Upper lobe of left lung (tissue), 6 donors: ENCODE measurements at regions not wholly inside any gene's neighbourhood (a gene's known extent, or its start where the extent isn't known, plus 50 kb on each side); places are given as distances from the start of the nearest gene placed in this dataset.

Experiments used
- ATAC-seq, 2 donors: fragments of 200-7000 bp; cut with Tn5 transposase; one replicate each; pipeline ENCODE4 v1.9.1; 2022; ENCODE audit warnings: mild to moderate bottlenecking in 2 of 2, moderate library complexity in 2 of 2; ENCODE audit not compliant: low FRiP score in 2 of 2
- DNase-seq, 2 donors: peaks; one replicate each; pipeline ENCODE4 v3.0.0-alpha.2; 2019 to 2020
- H3K27ac ChIP-seq, 4 donors: fragments of 200-600 bp; sonication (generic); one replicate each; pipeline ENCODE4 v1.5.1; 2016 to 2019
- H3K27me3 ChIP-seq, 4 donors: fragments of 200-600 bp; sonication (generic); one replicate each; pipeline ENCODE4 v1.5.1; 2017 to 2019
- H3K36me3 ChIP-seq, 4 donors: fragments of 200-600 bp; sonication (generic); one replicate each; pipeline ENCODE4 v1.5.1; 2016 to 2019
- H3K4me1 ChIP-seq, 4 donors: fragments of 200-600 bp; sonication (generic); one replicate each; pipeline ENCODE4 v1.5.1; 2018 to 2019
- H3K4me3 ChIP-seq, 4 donors: fragments of 200-600 bp; sonication (generic); one replicate each; pipeline ENCODE4 v1.5.1; 2017 to 2019; ENCODE audit warnings: mild to moderate bottlenecking in 2 of 4, moderate library complexity in 1 of 4
- H3K9me3 ChIP-seq, 4 donors: fragments of 200-600 bp; sonication (generic); one replicate each; pipeline ENCODE4 v1.5.1; 2018 to 2019
- EP300 ChIP-seq, 4 donors: sonication (generic); formaldehyde crosslinking; IDR thresholded peaks; one replicate each; pipeline ENCODE4 v1.5.1; 2017; ENCODE audit warnings: antibody characterized with exemption in 4 of 4, control low read depth in 2 of 4
- POLR2A ChIP-seq, 4 donors: fragments of 450-650 bp; IDR thresholded peaks; one replicate each; pipeline ENCODE4 v1.5.1; 2016 to 2017; ENCODE audit warnings: antibody characterized with exemption in 4 of 4, mild to moderate bottlenecking in 2 of 4
- POLR2AphosphoS5 ChIP-seq, 2 donors: sonication (generic); formaldehyde crosslinking; IDR thresholded peaks; one replicate each; pipeline ENCODE4 v1.5.1; 2017; ENCODE audit warnings: antibody characterized with exemption in 2 of 2
- WGBS, 2 donors: methylation state at CpG; one replicate each; pipeline ENCODE4 v1.1.5; 2017 to 2018; 5-methylcytosine and 5-hydroxymethylcytosine counted together
- TF ChIP-seq, protein P1 (sequence below), 6 experiments: fragments of 450-650 bp in 4 of 6; fragments of 200-600 bp in 2 of 6; sonication (generic) in 2 of 6; IDR thresholded peaks; one replicate each; pipeline ENCODE4 v1.5.1; 2016 to 2019; ENCODE audit warnings: antibody characterized with exemption in 6 of 6
- donor health status: DM: no; HTN: no; CAD: no; lungs with moderate emphysema.
- donor health status: DM: no; HTN: yes; CAD: no; lungs with severe emphysema.

- no peak for DNase-seq
- WGBS, 2 donors, result 88 to 89% methylated on average over 5 of the region's 5 CpGs
Measured at GRCh38 chr2:158740127-158740526, 55.0 kb upstream of the DAPL1 start.

DNA sequence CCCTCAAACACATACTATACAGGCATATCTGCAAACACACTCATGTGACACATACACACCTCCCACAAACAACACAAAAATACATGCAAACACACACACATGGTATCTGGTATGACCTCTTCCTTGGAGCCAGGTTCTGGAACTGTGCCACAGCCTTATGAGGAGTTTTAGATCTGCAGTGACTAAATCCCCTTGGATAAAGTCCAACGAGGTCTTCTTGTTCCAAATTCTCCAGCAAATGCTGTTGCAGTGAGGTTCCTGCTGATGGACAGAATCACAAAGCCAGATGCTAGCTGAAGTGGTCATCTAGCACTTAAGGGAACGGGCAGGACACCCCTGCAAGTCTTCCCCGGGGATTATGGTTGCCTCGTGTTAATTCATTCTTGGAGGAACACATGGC lies 54.5 kb upstream of the DAPL1 start:
- Histone ChIP-seq H3K4me1 (peaks cover 3 to 8% (median 7%) of the 10 kb centered on the region in 4 donors), H3K9me3 (no peaks in the 10 kb centered on the region), H3K4me3 (no peak overlapping the region), H3K36me3 (no peaks in the 10 kb centered on the region), H3K27me3 (no peaks in the 10 kb centered on the region), H3K27ac (no peak overlapping the region)
- 81 to 83% methylated on average over 4 of the region's 4 CpGs for WGBS, 2 donors
- DNase-seq (no peak), ATAC-seq (peak in 1 of 2 donors; percentile 20)
- TF ChIP-seq POLR2A (IDR thresholded peaks at IDR 0.05), result no peak
- TF ChIP-seq, protein P1, sequence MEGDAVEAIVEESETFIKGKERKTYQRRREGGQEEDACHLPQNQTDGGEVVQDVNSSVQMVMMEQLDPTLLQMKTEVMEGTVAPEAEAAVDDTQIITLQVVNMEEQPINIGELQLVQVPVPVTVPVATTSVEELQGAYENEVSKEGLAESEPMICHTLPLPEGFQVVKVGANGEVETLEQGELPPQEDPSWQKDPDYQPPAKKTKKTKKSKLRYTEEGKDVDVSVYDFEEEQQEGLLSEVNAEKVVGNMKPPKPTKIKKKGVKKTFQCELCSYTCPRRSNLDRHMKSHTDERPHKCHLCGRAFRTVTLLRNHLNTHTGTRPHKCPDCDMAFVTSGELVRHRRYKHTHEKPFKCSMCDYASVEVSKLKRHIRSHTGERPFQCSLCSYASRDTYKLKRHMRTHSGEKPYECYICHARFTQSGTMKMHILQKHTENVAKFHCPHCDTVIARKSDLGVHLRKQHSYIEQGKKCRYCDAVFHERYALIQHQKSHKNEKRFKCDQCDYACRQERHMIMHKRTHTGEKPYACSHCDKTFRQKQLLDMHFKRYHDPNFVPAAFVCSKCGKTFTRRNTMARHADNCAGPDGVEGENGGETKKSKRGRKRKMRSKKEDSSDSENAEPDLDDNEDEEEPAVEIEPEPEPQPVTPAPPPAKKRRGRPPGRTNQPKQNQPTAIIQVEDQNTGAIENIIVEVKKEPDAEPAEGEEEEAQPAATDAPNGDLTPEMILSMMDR (IDR thresholded peaks at IDR 0.05), result no peak

More at GRCh38 chr2:158740127-158740526, 55.0 kb upstream of the DAPL1 start:
- Histone ChIP-seq H3K27me3 (no peaks in the 10 kb centered on the region), H3K36me3 (no peaks in the 10 kb centered on the region), H3K4me3 (no peak overlapping the region), H3K4me1 (peaks cover 3 to 8% (median 5%) of the 10 kb centered on the region in 4 donors), H3K27ac (no peak overlapping the region), H3K9me3 (no peaks in the 10 kb centered on the region)
- TF ChIP-seq EP300 (IDR thresholded peaks at IDR 0.05) (no peak), POLR2A (IDR thresholded peaks at IDR 0.05) (no peak), POLR2AphosphoS5 (IDR thresholded peaks at IDR 0.05) (no peak)
- TF ChIP-seq, protein P1 (IDR thresholded peaks at IDR 0.05), result no peak
- ATAC-seq, result no peak

DNA sequence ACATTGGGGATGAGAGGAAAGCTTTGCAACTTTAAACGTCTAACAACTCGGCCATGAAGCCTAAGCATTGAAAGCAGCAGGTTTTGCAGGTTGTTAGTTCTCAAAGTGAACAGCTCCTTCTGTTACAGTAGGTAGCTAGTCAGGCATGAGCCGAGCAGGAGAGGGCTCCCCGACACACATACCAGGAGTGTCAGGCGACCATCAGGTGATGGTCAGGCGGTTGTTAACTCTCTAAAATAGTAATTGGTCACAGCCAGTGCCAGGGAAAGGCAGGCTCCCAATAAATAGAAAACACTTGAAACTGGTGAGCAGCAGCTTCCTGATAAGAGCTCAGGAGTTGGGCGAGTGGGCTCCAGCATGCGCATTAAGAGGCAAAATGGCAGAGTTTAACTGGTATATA lies 53.5 kb upstream of the DAPL1 start:
- ATAC-seq (no peak), DNase-seq (no peak)
- Histone ChIP-seq H3K27me3 (no peaks in the 10 kb centered on the region), H3K9me3 (no peaks in the 10 kb centered on the region), H3K27ac (no peak overlapping the region), H3K4me1 (peaks cover 3 to 14% (median 8%) of the 10 kb centered on the region in 4 donors), H3K36me3 (no peaks in the 10 kb centered on the region), H3K4me3 (no peak overlapping the region)
- WGBS, 2 donors, result 84 to 87% methylated on average over 8 of the region's 8 CpGs
- TF ChIP-seq POLR2AphosphoS5 (IDR thresholded peaks at IDR 0.05) (no peak), POLR2A (IDR thresholded peaks at IDR 0.05) (no peak), EP300 (IDR thresholded peaks at IDR 0.05) (no peak)
- TF ChIP-seq, protein P1 (IDR thresholded peaks at IDR 0.05), result no peak

- Histone ChIP-seq H3K9me3 (no peaks in the 10 kb centered on the region), H3K4me3 (no peak overlapping the region), H3K36me3 (no peaks in the 10 kb centered on the region), H3K27me3 (no peaks in the 10 kb centered on the region), H3K4me1 (peaks cover 8 to 14% (median 9%) of the 10 kb centered on the region in 4 donors), H3K27ac (no peak overlapping the region)
- no peak for DNase-seq
- WGBS, 2 donors, result 82 to 83% methylated on average over 4 of the region's 4 CpGs
- ATAC-seq, result no peak
- TF ChIP-seq EP300 (IDR thresholded peaks at IDR 0.05) (no peak), POLR2AphosphoS5 (IDR thresholded peaks at IDR 0.05) (no peak), POLR2A (IDR thresholded peaks at IDR 0.05) (no peak)
- TF ChIP-seq, protein P1 (IDR thresholded peaks at IDR 0.05), result no peak
Measured at GRCh38 chr2:158742536-158742935, 52.6 kb upstream of the DAPL1 start.

DNA sequence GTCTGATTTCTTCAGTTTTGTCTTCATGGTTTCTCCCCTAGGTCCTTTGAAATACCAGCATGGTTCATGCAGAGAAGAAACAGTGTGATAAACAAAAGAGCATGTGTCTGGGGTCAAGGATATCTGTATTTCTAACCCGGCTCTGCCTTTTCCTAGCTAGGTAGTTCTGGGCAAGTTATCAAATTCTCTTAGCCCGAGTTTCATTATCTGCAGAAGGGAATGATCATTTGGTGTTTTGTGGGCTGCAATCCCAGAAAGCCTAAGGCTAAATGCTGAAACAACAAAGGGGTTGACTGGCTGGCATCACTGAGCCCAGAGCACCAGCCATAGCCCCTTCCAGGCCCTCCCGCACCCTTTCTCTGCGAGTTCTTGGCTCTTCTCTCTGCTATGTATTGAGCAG lies 51.7 kb upstream of the DAPL1 start:
- Histone ChIP-seq H3K4me3 (no peak overlapping the region), H3K27me3 (no peaks in the 10 kb centered on the region), H3K27ac (no peak overlapping the region), H3K36me3 (no peaks in the 10 kb centered on the region), H3K4me1 (peaks cover 8 to 14% (median 9%) of the 10 kb centered on the region in 4 donors), H3K9me3 (no peaks in the 10 kb centered on the region)
- 79 to 85% methylated on average over 4 of the region's 4 CpGs for WGBS, 2 donors
- DNase-seq (no peak), ATAC-seq (no peak)
- TF ChIP-seq EP300 (IDR thresholded peaks at IDR 0.05) (no peak), POLR2A (IDR thresholded peaks at IDR 0.05) (no peak), POLR2AphosphoS5 (IDR thresholded peaks at IDR 0.05) (no peak)
- TF ChIP-seq, protein P1 (IDR thresholded peaks at IDR 0.05), result no peak
